ENCODE measurements at regions not wholly inside any gene's neighbourhood (a gene's known extent, or its start where the extent isn't known, plus 50 kb on each side); places are given as distances from the start of the nearest gene placed in this dataset.

DNA sequence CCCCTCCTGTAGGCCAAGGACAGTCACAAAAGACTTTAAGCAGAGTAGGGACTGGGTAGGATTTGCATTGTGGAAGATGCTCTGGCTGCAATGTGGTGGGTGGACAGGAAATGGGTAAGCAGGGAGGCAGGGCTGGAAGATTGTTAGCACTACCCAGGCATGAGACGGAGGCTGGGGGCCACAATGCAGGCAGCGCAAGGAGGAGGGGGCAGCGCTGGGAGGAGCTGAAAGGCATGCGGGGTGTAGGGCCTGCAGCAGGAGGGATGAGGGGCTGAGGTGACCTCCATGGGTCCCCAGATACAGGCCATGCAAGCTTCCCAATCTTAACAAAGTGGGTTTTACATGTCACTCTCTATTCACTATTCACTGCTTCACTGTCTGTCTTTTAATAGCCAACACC is 213.1 kb downstream of the CXCL12 start (continued):
- TF ChIP-seq, protein P1, sequence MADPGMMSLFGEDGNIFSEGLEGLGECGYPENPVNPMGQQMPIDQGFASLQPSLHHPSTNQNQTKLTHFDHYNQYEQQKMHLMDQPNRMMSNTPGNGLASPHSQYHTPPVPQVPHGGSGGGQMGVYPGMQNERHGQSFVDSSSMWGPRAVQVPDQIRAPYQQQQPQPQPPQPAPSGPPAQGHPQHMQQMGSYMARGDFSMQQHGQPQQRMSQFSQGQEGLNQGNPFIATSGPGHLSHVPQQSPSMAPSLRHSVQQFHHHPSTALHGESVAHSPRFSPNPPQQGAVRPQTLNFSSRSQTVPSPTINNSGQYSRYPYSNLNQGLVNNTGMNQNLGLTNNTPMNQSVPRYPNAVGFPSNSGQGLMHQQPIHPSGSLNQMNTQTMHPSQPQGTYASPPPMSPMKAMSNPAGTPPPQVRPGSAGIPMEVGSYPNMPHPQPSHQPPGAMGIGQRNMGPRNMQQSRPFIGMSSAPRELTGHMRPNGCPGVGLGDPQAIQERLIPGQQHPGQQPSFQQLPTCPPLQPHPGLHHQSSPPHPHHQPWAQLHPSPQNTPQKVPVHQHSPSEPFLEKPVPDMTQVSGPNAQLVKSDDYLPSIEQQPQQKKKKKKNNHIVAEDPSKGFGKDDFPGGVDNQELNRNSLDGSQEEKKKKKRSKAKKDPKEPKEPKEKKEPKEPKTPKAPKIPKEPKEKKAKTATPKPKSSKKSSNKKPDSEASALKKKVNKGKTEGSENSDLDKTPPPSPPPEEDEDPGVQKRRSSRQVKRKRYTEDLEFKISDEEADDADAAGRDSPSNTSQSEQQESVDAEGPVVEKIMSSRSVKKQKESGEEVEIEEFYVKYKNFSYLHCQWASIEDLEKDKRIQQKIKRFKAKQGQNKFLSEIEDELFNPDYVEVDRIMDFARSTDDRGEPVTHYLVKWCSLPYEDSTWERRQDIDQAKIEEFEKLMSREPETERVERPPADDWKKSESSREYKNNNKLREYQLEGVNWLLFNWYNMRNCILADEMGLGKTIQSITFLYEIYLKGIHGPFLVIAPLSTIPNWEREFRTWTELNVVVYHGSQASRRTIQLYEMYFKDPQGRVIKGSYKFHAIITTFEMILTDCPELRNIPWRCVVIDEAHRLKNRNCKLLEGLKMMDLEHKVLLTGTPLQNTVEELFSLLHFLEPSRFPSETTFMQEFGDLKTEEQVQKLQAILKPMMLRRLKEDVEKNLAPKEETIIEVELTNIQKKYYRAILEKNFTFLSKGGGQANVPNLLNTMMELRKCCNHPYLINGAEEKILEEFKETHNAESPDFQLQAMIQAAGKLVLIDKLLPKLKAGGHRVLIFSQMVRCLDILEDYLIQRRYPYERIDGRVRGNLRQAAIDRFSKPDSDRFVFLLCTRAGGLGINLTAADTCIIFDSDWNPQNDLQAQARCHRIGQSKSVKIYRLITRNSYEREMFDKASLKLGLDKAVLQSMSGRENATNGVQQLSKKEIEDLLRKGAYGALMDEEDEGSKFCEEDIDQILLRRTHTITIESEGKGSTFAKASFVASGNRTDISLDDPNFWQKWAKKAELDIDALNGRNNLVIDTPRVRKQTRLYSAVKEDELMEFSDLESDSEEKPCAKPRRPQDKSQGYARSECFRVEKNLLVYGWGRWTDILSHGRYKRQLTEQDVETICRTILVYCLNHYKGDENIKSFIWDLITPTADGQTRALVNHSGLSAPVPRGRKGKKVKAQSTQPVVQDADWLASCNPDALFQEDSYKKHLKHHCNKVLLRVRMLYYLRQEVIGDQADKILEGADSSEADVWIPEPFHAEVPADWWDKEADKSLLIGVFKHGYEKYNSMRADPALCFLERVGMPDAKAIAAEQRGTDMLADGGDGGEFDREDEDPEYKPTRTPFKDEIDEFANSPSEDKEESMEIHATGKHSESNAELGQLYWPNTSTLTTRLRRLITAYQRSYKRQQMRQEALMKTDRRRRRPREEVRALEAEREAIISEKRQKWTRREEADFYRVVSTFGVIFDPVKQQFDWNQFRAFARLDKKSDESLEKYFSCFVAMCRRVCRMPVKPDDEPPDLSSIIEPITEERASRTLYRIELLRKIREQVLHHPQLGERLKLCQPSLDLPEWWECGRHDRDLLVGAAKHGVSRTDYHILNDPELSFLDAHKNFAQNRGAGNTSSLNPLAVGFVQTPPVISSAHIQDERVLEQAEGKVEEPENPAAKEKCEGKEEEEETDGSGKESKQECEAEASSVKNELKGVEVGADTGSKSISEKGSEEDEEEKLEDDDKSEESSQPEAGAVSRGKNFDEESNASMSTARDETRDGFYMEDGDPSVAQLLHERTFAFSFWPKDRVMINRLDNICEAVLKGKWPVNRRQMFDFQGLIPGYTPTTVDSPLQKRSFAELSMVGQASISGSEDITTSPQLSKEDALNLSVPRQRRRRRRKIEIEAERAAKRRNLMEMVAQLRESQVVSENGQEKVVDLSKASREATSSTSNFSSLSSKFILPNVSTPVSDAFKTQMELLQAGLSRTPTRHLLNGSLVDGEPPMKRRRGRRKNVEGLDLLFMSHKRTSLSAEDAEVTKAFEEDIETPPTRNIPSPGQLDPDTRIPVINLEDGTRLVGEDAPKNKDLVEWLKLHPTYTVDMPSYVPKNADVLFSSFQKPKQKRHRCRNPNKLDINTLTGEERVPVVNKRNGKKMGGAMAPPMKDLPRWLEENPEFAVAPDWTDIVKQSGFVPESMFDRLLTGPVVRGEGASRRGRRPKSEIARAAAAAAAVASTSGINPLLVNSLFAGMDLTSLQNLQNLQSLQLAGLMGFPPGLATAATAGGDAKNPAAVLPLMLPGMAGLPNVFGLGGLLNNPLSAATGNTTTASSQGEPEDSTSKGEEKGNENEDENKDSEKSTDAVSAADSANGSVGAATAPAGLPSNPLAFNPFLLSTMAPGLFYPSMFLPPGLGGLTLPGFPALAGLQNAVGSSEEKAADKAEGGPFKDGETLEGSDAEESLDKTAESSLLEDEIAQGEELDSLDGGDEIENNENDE (IDR thresholded peaks at IDR 0.05; ENCODE audit: insufficient replicate concordance, low read length) = no peak
- TF ChIP-seq YY1 (IDR thresholded peaks at IDR 0.05; ENCODE audit: low read depth, low read length) (no peak), CREB1 (IDR thresholded peaks at IDR 0.05) (no peak), BRCA1 (IDR thresholded peaks at IDR 0.05; ENCODE audit: low read depth, low read length) (no peak), RBBP5 (IDR thresholded peaks at IDR 0.05; ENCODE audit: borderline replicate concordance, low read depth, low read length) (no peak), SAP30 (IDR thresholded peaks at IDR 0.05; ENCODE audit: insufficient read depth, insufficient replicate concordance, low read length) (no peak), PHF8 (conservative IDR thresholded peaks at IDR 0.05; ENCODE audit: low read depth, low read length) (no peak), SRF (IDR thresholded peaks at IDR 0.05; ENCODE audit: low read depth, low read length) (no peak), KDM5A (IDR thresholded peaks at IDR 0.05; ENCODE audit: low read length) (no peak)
- TF ChIP-seq, protein P2, sequence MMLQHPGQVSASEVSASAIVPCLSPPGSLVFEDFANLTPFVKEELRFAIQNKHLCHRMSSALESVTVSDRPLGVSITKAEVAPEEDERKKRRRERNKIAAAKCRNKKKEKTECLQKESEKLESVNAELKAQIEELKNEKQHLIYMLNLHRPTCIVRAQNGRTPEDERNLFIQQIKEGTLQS (IDR thresholded peaks at IDR 0.05; ENCODE audit: insufficient read depth, low read depth, low read length) = no peak
- TF ChIP-seq, protein P3, sequence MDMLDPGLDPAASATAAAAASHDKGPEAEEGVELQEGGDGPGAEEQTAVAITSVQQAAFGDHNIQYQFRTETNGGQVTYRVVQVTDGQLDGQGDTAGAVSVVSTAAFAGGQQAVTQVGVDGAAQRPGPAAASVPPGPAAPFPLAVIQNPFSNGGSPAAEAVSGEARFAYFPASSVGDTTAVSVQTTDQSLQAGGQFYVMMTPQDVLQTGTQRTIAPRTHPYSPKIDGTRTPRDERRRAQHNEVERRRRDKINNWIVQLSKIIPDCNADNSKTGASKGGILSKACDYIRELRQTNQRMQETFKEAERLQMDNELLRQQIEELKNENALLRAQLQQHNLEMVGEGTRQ (IDR thresholded peaks at IDR 0.05; ENCODE audit: low read length) = no peak

Measured in H1 (cell line).